WTC11 (cell line): ENCODE measurements at regions not wholly inside any gene's neighbourhood (a gene's known extent, or its start where the extent isn't known, plus 50 kb on each side); places are given as distances from the start of the nearest gene placed in this dataset.

Source experiments
- ATAC-seq: fragments of 200-7000 bp; cut with Tn5 transposase; 2 replicates; pipeline ENCODE4 v1.10.0; 2021; ENCODE audit warnings: mild to moderate bottlenecking, moderate library complexity
- CTCF ChIA-PET: fragments of 300-600 bp; sonication (Branson Sonifier 250); formaldehyde crosslinking; loops from one replicate; lab custom pipeline; 2021; ENCODE audit warnings: antibody characterized with exemption; lab: Charles Lee
- POLR2A ChIA-PET: fragments of 350-600 bp; sonication (Branson Sonifier 250); formaldehyde crosslinking; loops from one replicate; lab custom pipeline; 2021; ENCODE audit warnings: antibody characterized with exemption; lab: Charles Lee
- DNase-seq: peaks from one replicate; pipeline ENCODE4 v3.0.0; 2021; ENCODE audit warnings: low spot score
- H3K27ac Mint-ChIP-seq: 2 replicates; pipeline ENCODE4 v1.8.0; 2021; ENCODE audit warnings: mixed read lengths
- H3K27me3 Mint-ChIP-seq: 2 replicates; pipeline ENCODE4 v1.8.0; 2021; ENCODE audit warnings: low read depth, mild to moderate bottlenecking, moderate library complexity, mixed read lengths
- H3K36me3 Mint-ChIP-seq: 2 replicates; pipeline ENCODE4 v1.8.0; 2021; ENCODE audit warnings: mixed read lengths
- H3K4me1 Mint-ChIP-seq: 2 replicates; pipeline ENCODE4 v1.8.0; 2022; ENCODE audit warnings: mixed read lengths
- H3K4me3 Mint-ChIP-seq: 2 replicates; pipeline ENCODE4 v1.8.0; 2021; ENCODE audit warnings: mild to moderate bottlenecking, moderate library complexity, mixed read lengths
- H3K9me3 Mint-ChIP-seq: 2 replicates; pipeline ENCODE4 v1.8.0; 2021; ENCODE audit warnings: mixed read lengths
- CBFB ChIP-seq: sonication (generic); formaldehyde crosslinking; IDR thresholded peaks from 2 replicates; pipeline ENCODE4 v1.8.1; 2022; ENCODE audit warnings: mild to moderate bottlenecking, low read depth, missing genetic modification reagents
- JAZF1 ChIP-seq: fragments of 250-450 bp; sonication (Bioruptor Pico); IDR thresholded peaks from 2 replicates; pipeline ENCODE4 v1.9.0; 2021; ENCODE audit warnings: moderate library complexity, mild to moderate bottlenecking, inconsistent platforms
- MXD4 ChIP-seq: fragments of 250-450 bp; sonication (Bioruptor Pico); IDR thresholded peaks from 2 replicates; pipeline ENCODE4 v1.8.0; 2021; ENCODE audit warnings: mild to moderate bottlenecking, moderate library complexity, borderline replicate concordance
- NR1H2 ChIP-seq: sonication (generic); formaldehyde crosslinking; IDR thresholded peaks from 2 replicates; pipeline ENCODE4 v1.9.0; 2021; ENCODE audit warnings: mild to moderate bottlenecking, moderate library complexity, missing genetic modification reagents
- NR3C1 ChIP-seq: sonication (generic); formaldehyde crosslinking; conservative IDR thresholded peaks from 2 replicates; pipeline ENCODE4 v1.8.1; 2023; ENCODE audit warnings: low read depth, mild to moderate bottlenecking, missing genetic modification reagents
- OVOL2 ChIP-seq: fragments of 250-450 bp; sonication (Bioruptor Pico); IDR thresholded peaks from 2 replicates; pipeline ENCODE4 v1.9.0; 2021; ENCODE audit warnings: mild to moderate bottlenecking, borderline replicate concordance
- TEAD1 ChIP-seq: sonication (generic); formaldehyde crosslinking; IDR thresholded peaks from 2 replicates; pipeline ENCODE4 v1.8.0; 2022; ENCODE audit warnings: mild to moderate bottlenecking, missing genetic modification reagents
- TEAD4 ChIP-seq: sonication (generic); formaldehyde crosslinking; IDR thresholded peaks from 2 replicates; pipeline ENCODE4 v1.8.0; 2022; ENCODE audit warnings: mild to moderate bottlenecking, missing genetic modification reagents
- ZNF138 ChIP-seq: sonication (generic); formaldehyde crosslinking; conservative IDR thresholded peaks from 2 replicates; pipeline ENCODE4 v1.8.1; 2022; ENCODE audit warnings: mild to moderate bottlenecking, moderate library complexity, missing genetic modification reagents
- ZNF416 ChIP-seq: fragments of 250-450 bp; sonication (Bioruptor Pico); IDR thresholded peaks from 2 replicates; pipeline ENCODE4 v1.9.0; 2021; ENCODE audit warnings: mild to moderate bottlenecking, inconsistent platforms
- ZNF423 ChIP-seq: fragments of 250-450 bp; sonication (Bioruptor Pico); IDR thresholded peaks from 2 replicates; pipeline ENCODE4 v2.1.2; 2022; ENCODE audit warnings: mild to moderate bottlenecking, moderate library complexity
- TF ChIP-seq, protein P1 (sequence below): sonication (generic); formaldehyde crosslinking; IDR thresholded peaks from 2 replicates; pipeline ENCODE4 v1.8.0; 2023; ENCODE audit warnings: missing genetic modification reagents
- TF ChIP-seq, protein P2 (sequence below): sonication (generic); formaldehyde crosslinking; conservative IDR thresholded peaks from 2 replicates; pipeline ENCODE4 v1.8.1; 2022; ENCODE audit warnings: mild to moderate bottlenecking, missing genetic modification reagents
- TF ChIP-seq, protein P3 (sequence below): sonication (generic); formaldehyde crosslinking; IDR thresholded peaks from 2 replicates; pipeline ENCODE4 v1.8.1; 2023; ENCODE audit warnings: mild to moderate bottlenecking, missing genetic modification reagents, borderline replicate concordance
- TF ChIP-seq, protein P4 (sequence below): sonication (generic); formaldehyde crosslinking; IDR thresholded peaks from 2 replicates; pipeline ENCODE4 v1.8.0; 2022; ENCODE audit warnings: missing genetic modification reagents
- TF ChIP-seq, protein P5 (sequence below): sonication (generic); formaldehyde crosslinking; IDR thresholded peaks from 2 replicates; pipeline ENCODE4 v1.8.0; 2023; ENCODE audit warnings: mild to moderate bottlenecking, missing genetic modification reagents
- TF ChIP-seq, protein P6 (sequence below): sonication (generic); formaldehyde crosslinking; IDR thresholded peaks from 2 replicates; pipeline ENCODE4 v1.8.1; 2023; ENCODE audit warnings: mild to moderate bottlenecking, moderate library complexity, missing genetic modification reagents

DNA sequence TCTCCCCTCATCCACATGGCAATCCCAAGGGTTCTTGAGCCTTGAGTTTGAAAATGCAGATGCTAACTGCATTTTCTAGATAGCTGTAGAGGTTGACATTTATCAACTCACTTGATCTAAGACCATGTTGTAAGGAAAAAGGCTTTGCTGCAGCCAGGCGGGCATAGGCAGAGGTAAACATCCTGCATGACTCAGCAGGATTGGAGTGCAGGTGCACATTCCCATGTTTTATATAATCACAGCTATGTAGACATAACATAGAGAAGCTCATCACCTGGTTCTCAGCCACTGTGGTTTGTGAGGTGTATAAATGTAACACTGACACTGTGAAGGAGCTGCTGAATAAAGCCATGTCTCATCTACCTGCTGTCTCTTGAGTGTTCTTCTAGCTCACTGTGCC, 62.3 kb upstream of the PDE5A start:
- DNase-seq (no peak), ATAC-seq (no peak)
- ChIA-PET POLR2A (no interaction called here), CTCF (no interaction called here)
- Mint-ChIP-seq H3K27ac (no peak overlapping the region), H3K36me3 (peaks cover 15% of the 10 kb centered on the region), H3K27me3 (no peaks in the 10 kb centered on the region; the same call in 1 of the 2 replicates), H3K4me3 (no peak overlapping the region), H3K9me3 (peaks cover 27% of the 10 kb centered on the region), H3K4me1 (no peaks in the 10 kb centered on the region)
- TF ChIP-seq ZNF423 (CRISPR knock-in tag) = no peak
- TF ChIP-seq, protein P1, sequence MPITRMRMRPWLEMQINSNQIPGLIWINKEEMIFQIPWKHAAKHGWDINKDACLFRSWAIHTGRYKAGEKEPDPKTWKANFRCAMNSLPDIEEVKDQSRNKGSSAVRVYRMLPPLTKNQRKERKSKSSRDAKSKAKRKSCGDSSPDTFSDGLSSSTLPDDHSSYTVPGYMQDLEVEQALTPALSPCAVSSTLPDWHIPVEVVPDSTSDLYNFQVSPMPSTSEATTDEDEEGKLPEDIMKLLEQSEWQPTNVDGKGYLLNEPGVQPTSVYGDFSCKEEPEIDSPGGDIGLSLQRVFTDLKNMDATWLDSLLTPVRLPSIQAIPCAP (CRISPR knock-in tag) = no peak
- no peak for TF ChIP-seq OVOL2
- TF ChIP-seq TEAD4 = no peak
- TF ChIP-seq, protein P2, sequence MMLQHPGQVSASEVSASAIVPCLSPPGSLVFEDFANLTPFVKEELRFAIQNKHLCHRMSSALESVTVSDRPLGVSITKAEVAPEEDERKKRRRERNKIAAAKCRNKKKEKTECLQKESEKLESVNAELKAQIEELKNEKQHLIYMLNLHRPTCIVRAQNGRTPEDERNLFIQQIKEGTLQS (CRISPR knock-in tag) = no peak
- TF ChIP-seq NR3C1 (CRISPR knock-in tag) = no peak
- TF ChIP-seq MXD4 (CRISPR knock-in tag) = no peak
- TF ChIP-seq TEAD1 (CRISPR knock-in tag) = no peak
- TF ChIP-seq, protein P3, sequence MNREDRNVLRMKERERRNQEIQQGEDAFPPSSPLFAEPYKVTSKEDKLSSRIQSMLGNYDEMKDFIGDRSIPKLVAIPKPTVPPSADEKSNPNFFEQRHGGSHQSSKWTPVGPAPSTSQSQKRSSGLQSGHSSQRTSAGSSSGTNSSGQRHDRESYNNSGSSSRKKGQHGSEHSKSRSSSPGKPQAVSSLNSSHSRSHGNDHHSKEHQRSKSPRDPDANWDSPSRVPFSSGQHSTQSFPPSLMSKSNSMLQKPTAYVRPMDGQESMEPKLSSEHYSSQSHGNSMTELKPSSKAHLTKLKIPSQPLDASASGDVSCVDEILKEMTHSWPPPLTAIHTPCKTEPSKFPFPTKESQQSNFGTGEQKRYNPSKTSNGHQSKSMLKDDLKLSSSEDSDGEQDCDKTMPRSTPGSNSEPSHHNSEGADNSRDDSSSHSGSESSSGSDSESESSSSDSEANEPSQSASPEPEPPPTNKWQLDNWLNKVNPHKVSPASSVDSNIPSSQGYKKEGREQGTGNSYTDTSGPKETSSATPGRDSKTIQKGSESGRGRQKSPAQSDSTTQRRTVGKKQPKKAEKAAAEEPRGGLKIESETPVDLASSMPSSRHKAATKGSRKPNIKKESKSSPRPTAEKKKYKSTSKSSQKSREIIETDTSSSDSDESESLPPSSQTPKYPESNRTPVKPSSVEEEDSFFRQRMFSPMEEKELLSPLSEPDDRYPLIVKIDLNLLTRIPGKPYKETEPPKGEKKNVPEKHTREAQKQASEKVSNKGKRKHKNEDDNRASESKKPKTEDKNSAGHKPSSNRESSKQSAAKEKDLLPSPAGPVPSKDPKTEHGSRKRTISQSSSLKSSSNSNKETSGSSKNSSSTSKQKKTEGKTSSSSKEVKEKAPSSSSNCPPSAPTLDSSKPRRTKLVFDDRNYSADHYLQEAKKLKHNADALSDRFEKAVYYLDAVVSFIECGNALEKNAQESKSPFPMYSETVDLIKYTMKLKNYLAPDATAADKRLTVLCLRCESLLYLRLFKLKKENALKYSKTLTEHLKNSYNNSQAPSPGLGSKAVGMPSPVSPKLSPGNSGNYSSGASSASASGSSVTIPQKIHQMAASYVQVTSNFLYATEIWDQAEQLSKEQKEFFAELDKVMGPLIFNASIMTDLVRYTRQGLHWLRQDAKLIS (CRISPR knock-in tag) = no peak
- no peak for TF ChIP-seq ZNF416
- TF ChIP-seq, protein P4, sequence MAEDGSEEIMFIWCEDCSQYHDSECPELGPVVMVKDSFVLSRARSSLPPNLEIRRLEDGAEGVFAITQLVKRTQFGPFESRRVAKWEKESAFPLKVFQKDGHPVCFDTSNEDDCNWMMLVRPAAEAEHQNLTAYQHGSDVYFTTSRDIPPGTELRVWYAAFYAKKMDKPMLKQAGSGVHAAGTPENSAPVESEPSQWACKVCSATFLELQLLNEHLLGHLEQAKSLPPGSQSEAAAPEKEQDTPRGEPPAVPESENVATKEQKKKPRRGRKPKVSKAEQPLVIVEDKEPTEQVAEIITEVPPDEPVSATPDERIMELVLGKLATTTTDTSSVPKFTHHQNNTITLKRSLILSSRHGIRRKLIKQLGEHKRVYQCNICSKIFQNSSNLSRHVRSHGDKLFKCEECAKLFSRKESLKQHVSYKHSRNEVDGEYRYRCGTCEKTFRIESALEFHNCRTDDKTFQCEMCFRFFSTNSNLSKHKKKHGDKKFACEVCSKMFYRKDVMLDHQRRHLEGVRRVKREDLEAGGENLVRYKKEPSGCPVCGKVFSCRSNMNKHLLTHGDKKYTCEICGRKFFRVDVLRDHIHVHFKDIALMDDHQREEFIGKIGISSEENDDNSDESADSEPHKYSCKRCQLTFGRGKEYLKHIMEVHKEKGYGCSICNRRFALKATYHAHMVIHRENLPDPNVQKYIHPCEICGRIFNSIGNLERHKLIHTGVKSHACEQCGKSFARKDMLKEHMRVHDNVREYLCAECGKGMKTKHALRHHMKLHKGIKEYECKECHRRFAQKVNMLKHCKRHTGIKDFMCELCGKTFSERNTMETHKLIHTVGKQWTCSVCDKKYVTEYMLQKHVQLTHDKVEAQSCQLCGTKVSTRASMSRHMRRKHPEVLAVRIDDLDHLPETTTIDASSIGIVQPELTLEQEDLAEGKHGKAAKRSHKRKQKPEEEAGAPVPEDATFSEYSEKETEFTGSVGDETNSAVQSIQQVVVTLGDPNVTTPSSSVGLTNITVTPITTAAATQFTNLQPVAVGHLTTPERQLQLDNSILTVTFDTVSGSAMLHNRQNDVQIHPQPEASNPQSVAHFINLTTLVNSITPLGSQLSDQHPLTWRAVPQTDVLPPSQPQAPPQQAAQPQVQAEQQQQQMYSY (CRISPR knock-in tag) = no peak
- no peak for TF ChIP-seq NR1H2 (CRISPR knock-in tag)
- TF ChIP-seq, protein P5, sequence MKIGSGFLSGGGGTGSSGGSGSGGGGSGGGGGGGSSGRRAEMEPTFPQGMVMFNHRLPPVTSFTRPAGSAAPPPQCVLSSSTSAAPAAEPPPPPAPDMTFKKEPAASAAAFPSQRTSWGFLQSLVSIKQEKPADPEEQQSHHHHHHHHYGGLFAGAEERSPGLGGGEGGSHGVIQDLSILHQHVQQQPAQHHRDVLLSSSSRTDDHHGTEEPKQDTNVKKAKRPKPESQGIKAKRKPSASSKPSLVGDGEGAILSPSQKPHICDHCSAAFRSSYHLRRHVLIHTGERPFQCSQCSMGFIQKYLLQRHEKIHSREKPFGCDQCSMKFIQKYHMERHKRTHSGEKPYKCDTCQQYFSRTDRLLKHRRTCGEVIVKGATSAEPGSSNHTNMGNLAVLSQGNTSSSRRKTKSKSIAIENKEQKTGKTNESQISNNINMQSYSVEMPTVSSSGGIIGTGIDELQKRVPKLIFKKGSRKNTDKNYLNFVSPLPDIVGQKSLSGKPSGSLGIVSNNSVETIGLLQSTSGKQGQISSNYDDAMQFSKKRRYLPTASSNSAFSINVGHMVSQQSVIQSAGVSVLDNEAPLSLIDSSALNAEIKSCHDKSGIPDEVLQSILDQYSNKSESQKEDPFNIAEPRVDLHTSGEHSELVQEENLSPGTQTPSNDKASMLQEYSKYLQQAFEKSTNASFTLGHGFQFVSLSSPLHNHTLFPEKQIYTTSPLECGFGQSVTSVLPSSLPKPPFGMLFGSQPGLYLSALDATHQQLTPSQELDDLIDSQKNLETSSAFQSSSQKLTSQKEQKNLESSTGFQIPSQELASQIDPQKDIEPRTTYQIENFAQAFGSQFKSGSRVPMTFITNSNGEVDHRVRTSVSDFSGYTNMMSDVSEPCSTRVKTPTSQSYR (CRISPR knock-in tag) = no peak
- no peak for TF ChIP-seq JAZF1 (CRISPR knock-in tag)
- no peak for TF ChIP-seq ZNF138 (CRISPR knock-in tag)
- no peak for TF ChIP-seq CBFB
- TF ChIP-seq, protein P6, sequence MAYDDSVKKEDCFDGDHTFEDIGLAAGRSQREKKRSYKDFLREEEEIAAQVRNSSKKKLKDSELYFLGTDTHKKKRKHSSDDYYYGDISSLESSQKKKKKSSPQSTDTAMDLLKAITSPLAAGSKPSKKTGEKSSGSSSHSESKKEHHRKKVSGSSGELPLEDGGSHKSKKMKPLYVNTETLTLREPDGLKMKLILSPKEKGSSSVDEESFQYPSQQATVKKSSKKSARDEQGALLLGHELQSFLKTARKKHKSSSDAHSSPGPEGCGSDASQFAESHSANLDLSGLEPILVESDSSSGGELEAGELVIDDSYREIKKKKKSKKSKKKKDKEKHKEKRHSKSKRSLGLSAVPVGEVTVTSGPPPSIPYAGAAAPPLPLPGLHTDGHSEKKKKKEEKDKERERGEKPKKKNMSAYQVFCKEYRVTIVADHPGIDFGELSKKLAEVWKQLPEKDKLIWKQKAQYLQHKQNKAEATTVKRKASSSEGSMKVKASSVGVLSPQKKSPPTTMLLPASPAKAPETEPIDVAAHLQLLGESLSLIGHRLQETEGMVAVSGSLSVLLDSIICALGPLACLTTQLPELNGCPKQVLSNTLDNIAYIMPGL = no peak
